IMR-90 (cell line): ENCODE measurements at regions not wholly inside any gene's neighbourhood (a gene's known extent, or its start where the extent isn't known, plus 50 kb on each side); places are given as distances from the start of the nearest gene placed in this dataset.

Experiments used
- CEBPB ChIP-seq: IDR thresholded peaks from 2 replicates; pipeline ENCODE4 v1.6.1; 2012; ENCODE audit warnings: low read depth, low read length, improper control_type of control experiment
- CHD1 ChIP-seq: IDR thresholded peaks from 2 replicates; pipeline ENCODE4 v1.6.1; 2012; ENCODE audit warnings: low read depth, low read length, improper control_type of control experiment
- CTCF ChIP-seq: conservative IDR thresholded peaks from 2 replicates; pipeline ENCODE4 v1.5.1; 2012; ENCODE audit warnings: mild to moderate bottlenecking, low read depth, low read length, improper control_type of control experiment
- POLR2A ChIP-seq: IDR thresholded peaks from 2 replicates; pipeline ENCODE4 v1.6.1; 2012; ENCODE audit warnings: mild to moderate bottlenecking, low read depth, low read length
- RFX5 ChIP-seq: IDR thresholded peaks from 2 replicates; pipeline ENCODE4 v1.8.0; 2012; ENCODE audit warnings: low read depth, mild to moderate bottlenecking, low read length, moderate library complexity

DNA sequence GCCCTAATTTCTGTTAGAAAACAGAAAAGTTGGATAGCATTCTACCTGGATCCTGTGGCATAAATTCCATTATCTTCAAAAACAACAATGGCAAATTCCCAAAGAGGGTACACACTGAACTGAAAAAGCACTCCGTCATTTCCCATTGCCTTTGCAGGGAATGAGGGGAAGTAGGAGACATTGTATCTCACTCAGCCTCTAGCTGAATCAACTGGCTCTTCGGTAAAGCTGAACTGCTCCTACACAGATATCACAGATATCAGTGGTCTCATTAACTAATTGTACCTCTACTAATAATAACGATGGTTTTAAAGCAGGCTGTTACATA lies 64.2 kb upstream of the PRKAR2B start:
- TF ChIP-seq CEBPB (no peak), POLR2A (no peak), CHD1 (no peak), RFX5 (no peak), CTCF (no peak)
